GM19238 (cell line): ENCODE measurements at regions not wholly inside any gene's neighbourhood (a gene's known extent, or its start where the extent isn't known, plus 50 kb on each side); places are given as distances from the start of the nearest gene placed in this dataset.
"Not testable (repeated sequence)": the region's sequence is repeated elsewhere in the genome, so short reads cannot be mapped to it uniquely, and the experiment has no call there.

Experiments
- DNase-seq: peaks from one replicate; pipeline ENCODE4 v3.0.0; 2011; ENCODE audit warnings: low spot score; ENCODE audit not compliant: insufficient read length

DNA sequence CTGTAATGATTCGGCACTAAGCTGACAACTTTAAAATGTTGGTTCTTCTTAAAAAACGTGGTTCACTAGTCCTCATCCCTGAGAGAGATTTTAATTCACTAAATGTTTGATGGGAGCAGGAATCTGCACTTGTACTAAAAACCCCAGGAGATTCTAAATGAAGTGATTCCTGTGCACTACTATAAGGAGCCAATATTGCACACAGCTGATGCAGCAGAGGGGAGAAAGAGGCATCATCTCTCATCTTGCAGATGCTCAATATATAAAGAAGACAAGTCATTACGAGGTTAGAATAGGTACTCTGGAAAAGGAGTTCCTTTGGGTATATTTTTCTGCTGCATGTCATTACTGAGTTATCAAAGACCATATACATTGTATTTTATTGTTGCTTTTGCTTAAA, 207.6 kb upstream of the RASGEF1B start:
- DNase-seq = no peak

DNA sequence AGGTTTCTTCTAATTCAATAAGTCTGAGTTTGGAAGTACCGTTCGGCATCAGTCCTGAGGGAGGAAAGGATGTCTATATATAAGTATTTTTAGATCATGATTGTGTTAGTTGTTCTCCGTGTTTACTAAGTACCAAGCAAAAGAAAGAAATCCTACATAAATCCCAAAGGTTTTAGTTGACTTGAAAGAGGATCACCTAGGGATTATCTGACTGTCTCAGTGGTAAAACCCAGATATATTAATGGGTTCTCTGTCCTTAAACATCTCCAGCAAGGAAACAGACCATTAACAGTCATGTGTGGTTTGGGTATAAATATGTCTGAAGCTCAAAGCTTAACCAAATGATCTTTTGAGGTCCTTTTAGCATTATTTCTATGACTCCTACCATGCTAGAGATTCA, 207.1 kb upstream of the RASGEF1B start:
- DNase-seq = no peak

DNA sequence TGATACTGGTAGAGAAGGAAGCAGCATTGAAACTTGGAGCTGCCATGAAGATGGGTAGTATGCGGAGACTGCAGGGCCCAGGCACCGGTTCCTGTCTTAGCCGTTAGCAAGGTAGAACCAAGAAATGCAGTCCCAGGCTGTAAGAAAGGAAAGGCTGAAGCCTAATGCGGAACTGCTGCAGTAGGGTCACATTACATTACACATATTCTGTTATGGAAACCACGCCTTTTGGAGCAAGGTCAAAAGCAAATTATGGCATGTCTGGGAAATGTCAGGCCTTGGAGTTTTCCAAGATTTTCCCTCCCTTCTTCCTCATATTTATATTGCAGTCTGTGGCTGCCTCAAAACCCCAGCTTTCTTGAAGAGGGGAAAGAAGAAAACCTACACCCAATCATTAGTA, 204.8 kb upstream of the RASGEF1B start:
- DNase-seq = no peak

DNA sequence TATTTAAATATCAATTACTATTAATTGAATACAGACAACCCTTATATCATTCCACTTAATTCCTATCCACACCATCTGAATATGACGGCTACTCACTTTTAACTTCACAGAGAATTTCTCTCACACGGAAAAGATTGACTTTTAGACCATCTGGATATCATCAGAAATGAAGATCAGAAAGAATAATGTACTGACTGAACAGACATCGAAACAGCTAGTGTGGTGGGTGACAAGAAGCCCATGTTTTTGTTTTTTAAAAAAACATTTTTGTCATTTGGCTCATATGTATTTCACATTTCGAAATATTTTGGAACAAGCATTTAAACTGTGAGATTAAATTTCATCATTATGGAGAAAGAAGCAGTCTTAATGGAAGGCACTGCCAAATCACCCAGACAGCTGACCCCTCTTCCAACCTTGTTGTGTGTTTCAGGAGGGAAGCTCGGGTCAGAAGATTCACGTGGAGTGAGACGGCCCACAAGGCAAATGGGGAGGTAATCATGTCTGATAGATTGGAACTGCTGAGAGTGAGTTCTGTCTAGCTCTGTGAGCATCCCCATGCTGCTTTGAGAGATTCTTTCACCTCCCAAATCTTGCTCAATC, 204.2 kb upstream of the RASGEF1B start:
- no peak for DNase-seq

DNA sequence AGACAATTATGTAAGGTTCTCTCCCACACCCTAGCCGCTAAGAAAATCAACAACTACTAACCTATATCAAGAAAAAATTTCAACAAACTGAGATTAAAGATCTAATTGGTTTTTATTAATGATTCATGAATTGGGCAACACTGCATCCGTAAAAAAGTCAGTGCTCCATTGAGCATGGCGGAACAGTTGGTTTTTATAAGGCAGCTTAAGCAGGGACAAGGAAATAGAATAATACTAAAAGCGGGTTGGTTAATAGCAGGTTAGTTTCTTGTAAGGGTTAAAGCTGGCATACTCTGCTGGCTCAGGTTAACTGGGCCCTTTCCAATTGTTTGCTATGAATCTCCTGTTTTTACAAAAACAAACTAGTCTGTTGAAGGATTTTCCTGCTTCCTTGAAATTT, 202.3 kb upstream of the RASGEF1B start:
- DNase-seq = no peak

DNA sequence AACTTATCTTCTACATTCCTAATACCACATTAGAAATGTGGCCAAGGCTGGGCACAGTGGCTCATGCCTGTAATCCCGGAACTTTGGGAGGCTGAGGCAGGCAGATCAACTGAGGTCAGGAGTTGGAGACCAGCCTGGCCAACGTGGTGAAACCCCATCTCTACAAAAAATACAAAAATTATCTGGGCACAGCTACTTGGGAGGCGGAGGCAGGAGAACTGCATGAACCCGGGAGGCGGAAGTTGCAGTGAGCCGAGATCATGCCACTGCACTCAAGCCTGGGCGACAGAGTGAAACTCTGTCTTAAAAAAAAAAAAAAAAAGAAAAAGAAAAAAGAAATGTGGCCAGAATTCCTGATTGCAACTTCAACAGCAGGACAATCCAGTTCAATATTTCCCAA, 196.6 kb upstream of the RASGEF1B start:
- not testable (repeated sequence) for DNase-seq

DNA sequence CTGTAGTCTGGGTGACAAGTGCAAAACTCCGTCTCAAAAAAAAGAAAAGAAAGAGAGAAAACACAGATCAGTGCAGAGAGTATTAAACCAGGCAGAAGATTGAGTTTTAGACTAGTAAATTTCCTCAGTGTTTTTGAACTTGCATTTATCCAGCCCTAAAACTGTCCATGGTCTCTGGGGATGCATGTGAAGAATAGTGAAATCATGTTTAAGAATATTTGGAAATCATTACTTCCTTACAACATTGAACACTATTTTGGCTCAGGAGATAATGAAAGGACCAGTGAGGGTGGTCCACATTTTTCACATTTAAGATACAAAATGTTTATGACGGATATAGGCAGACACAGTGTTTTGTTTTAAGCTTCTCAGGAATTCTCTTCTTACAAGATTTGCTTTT, 195.8 kb upstream of the RASGEF1B start:
- no peak for DNase-seq

DNA sequence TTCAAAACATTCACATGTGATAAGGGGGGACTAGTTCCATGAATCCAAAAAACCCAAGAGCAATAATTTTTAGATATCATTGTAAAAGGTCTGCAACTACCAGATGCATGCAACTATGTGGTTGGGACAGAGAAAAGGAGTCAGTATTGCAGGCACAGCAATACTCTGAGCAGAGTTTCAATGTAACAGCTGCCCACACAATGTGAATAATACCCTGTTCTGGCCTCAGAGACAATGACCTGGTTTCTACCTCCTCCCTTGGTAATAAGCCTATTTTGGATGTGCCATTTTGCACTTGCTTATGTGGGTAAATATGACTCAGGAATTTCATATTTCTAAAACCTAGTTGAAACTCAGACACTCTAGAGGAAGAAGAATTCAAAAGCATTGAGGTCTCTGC, 194.8 kb upstream of the RASGEF1B start:
- no peak for DNase-seq

DNA sequence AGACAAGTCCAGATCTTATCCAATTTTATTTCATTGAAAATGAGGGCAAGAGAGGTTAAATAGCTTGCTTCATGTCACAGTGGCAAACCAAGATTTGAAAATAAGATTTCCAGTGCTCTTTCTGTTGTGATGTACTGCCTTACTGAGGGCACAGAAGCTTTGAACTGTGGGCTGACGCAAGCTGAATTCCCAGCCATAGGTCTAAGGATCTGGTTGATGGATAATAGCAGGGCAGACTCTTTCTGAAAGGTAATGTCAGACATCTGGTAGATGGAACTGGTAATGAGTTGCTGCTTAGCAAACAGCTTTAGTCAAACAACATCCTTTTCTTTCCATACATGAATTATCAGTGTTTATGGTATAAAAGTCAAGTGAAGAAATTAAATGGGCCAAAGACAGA, 193.9 kb upstream of the RASGEF1B start:
- no peak for DNase-seq

DNA sequence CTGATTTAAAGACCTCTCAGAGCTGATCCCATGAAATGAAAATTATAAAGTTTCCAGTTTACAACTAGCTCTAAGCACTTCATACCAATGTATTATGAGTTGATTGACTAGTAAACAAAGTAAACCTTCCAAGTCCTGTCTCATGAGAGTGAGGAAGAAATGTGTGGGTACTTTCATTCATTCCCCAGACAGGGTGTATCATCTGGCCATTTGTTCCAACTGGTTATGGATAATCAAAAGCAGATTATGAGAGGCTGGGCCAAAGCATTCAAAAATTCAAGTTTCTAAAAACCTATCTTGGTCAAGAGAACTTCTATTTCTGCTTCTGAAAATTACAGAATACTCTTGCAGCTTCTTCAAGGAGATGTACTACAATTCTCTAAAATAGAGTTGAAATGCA, 193.3 kb upstream of the RASGEF1B start:
- no peak for DNase-seq

DNA sequence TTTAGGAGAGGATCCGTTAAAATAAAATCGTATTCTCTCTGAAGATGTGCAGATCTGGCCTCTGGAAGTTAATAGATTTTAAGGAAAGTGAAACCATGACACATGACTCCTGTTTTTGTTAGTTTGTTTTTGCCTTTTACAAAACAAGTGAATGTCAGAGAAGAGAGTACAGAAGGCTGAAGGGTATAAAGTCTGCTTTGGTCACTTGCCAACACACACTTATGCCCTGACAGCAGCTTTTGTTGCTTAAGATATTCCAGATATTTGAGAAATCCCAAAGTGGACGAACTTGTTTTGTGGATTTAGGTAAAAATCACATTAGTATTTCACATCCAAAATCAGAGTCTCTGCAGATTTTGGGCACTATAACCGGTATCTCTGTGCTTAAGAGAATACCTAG, 192.4 kb upstream of the RASGEF1B start:
- DNase-seq = no peak

DNA sequence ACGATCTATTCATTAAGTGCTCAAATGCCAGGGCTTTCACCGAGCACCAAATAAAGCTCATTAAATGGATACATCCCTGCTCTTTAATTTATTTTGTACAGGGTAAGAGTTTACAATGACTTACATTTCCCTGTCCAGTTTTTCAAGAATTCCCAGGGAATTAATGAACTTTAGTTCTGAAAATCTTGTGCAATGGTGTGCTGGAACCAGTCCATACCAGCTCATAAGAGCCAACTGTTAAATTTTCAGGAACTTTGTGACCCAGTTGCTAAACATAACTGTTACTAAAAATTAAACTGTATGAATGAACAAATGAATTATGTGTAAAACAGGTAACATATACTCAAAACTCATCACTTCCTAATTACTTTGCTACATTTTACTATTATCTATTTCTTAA, 191.7 kb upstream of the RASGEF1B start:
- no peak for DNase-seq

DNA sequence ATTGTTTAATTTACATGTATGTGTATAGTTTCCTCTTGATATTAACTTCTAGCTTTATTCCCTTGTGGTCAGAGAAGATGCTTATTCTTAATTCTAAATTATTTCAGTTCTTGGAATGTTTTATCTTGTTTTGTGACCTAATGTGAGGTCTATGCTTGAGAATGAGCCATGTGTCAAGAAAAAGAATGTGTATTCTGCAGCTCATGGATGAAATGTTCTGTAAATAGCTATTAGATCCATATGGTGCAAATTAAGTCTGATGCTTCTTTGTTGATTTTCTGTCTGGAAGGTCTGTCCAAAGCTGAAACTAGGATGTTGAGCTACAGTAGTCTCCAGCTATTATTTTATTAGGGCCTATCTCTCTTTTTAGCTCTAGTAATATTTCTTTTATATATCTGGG, 187.3 kb upstream of the RASGEF1B start:
- DNase-seq = no peak

DNA sequence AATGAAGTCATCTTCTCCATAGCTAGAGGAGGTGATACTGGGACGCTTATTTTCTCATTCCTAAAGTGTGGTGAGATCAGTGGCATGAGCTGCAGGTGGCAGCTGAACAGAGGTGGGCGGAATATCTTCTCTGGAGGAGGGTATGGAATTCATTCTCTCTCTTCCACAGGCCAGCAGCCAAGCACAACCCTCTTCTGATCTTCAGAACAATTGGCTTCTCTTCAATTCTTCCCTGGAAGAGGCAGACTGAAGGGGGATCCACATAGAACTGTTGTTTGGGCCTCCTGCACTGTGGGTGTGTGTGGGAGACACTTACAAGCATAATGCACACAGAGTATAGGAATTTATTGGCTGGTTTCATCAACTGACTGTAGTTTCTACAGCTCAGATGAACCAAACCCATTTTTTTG, 180.4 kb upstream of the RASGEF1B start:
- DNase-seq = no peak

DNA sequence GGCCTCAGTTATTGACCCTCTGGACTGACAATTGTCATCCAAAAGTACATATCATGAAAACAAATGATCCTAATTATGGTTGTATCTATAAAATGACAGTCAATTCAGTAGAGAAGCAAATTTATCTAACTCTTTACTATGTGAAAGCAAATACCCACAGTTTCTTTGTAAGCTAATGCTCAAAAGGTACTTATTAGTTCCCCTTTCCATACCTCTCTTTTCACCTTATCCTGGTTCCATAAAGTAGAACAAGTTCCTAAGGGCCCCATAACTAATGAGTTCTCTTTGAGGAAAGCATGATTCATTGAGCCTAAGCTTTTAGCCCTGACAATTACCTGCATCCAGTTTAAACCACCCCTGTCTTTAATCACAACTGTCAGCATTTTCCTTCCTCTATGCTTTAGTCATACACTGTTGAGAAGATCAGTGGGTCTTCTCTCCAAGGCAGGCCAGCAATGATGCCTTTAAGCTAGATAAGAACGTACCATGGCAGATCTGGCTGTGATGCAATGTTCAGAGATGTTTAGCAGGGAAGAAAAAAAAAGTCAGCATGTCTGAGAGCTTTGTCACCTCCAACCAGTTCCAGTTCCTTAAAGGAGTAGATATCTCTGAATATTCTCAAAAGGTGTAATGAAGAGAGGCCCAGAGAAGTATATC, 179.7 kb upstream of the RASGEF1B start:
- DNase-seq = no peak

DNA sequence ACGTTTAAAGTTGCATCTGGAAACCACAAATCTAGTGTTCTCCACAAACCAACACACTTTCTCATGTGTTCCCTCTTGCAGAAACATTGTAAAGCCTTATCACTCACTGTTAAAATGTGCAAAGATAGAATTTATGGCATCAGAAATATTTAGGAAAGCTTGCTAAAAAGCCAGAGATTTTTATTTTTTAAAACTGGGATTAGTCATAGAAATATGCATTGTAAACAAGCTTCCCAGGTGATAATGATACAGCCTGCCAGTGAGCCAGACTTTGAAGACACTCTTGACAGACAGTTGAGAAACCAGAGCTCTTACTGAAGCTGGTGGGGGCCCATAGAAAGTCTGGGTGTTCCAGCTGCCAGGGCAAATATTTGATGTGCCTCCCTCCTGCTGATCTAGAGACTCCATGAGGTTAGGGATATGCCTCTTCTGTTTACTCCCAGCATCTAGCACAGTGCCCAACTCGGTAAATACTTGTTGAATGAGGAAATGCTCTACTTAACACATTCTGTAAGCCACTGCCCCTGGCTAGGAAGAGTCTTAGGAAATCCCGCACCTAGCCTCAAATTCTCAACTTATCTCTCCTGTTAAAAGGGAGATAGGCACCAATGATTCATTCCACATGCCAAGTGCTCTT, 179.0 kb upstream of the RASGEF1B start:
- DNase-seq = no peak

DNA sequence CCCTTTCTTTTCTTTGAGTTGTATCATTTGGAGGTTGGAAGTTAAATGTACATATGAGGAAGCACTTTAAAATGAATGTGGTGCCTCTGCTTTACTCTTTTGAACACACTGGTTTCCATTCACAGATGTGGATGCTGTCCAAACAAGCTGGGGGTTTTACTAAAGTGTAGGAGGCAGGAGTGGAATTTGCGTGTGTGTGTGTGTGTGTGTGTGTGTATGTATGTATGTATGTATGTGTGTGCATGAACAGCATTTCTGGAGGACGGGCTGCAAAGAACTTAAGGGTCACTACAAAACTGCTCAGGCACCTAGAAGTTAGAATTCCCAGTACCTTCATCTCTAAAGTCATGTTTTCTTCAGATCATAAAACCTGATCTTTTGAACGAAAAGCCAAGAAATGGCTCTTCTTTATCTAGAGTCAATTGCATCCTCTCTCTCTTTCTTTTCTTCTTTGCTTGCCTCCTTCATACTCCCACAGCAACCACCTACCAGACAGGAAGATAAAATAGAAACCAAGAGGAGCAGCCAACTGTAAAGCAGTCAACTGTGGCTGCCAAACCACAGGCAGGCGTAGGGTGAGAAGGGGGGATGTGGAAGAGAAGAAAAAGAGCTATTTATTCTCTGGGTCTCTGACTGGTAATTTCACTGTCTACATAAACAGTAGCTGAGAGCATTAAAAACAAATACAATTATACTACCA, 177.0 kb upstream of the RASGEF1B start:
- peak; percentile 40 for DNase-seq

DNA sequence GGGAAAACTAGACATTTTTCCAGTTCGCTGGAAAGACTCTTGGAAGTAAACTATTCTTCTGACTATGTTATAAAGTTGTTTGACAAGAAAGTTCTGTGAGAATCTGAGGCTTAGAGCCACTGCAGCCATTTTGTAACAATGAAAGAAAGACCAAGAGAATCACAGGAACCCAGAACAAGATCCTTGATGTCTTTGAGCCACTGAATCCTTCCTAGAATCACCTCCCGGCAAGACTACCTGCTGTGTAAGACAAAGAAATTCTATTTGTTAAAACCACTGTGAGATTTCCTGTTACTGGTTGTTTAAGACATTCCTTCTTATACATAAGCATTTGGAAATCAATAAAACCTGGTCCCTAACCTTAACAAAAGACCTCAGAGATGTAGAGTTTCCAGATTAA, 175.7 kb upstream of the RASGEF1B start:
- no peak for DNase-seq

DNA sequence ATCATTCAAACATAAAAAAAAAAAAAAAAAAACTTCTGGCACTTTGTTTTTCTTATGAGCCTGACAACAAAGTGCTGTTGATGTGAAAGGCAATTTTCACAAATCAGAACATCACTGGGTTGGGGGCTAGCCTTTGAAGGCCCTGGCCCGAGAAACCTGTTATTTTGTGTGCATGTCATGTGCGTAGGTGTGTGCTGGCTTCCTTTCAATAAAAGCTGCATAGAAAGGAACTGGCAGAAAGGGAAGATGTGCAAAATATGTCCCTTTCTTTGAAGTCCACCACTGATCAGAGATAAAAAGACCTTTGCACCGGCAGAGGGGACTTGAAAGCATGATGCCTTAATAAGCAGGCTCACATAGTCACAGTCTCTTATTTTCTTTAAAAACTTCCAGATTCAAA, 170.8 kb upstream of the RASGEF1B start:
- DNase-seq = no peak

DNA sequence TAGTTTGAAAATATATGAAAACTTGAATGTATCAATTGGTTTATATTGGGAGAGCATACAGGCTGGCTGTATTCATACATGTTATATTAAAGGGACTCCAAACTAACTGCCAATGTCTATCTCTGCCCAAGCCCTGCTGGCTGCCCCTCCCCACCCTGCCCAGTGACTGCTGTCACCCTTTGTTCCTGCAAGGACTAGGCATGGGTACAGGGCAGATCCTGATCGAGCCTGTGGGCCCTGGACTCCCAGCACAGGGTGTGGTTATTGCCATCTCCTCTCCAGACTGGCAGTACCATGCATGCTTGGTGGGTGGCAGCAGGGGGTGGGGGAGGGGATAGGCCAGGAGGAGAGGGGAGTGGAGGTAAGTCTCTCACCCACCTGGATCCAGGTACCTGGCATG, 167.5 kb upstream of the RASGEF1B start:
- DNase-seq = no peak

DNA sequence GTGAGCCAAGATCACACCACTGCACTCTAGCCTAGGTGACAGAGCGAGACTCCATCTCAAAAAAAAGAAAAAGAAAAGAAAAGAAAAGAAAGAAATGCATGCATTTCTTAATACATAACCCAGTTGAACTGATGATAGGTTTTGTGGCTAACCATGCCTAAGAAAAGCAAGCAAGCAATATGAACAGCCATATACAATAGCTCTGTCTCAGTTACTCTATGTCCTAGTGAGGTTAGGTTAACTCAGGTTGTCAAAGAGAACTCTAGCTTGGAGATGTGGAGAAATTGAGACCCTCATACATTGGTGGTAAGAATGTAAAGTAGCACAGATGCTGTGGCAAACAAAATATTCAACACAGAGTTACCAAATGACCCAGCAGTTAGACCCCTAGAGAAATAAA, 167.0 kb upstream of the RASGEF1B start:
- no peak for DNase-seq

DNA sequence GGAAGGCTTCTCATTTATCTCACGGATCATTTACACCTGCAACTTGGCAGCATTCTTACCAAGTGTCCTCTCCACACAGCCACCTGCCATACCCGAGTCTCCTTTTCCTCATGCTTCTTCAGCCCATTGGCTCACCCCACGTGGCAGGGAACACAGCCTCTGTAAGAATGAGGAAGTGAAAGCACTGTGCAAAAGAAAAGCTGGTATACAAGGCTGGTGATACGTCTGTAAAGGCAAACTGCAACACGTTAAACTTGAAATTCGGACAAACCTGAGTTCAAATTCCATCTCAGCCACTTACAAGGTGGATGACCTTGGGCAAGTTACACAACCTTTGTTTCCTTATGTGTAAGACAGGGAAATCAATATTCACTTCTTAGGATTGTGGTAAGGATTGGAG, 164.0 kb upstream of the RASGEF1B start:
- no peak for DNase-seq
